ENCODE measurements at regions not wholly inside any gene's neighbourhood (a gene's known extent, or its start where the extent isn't known, plus 50 kb on each side); places are given as distances from the start of the nearest gene placed in this dataset.

- H3K79me2 ChIP-seq (ENCODE audit: control insufficient read depth, insufficient read depth, low read length) = no peaks in the 10 kb centered on the region
- H3K4me1 ChIP-seq (ENCODE audit: control insufficient read depth, extremely low read depth, insufficient read depth, low read length) = no peaks in the 10 kb centered on the region
- no peak overlapping the region for H3K9ac ChIP-seq (replicated peaks; ENCODE audit: extremely low read depth, insufficient read depth, low read length)
- no peaks in the 10 kb centered on the region for H3K9me3 ChIP-seq (replicated peaks; ENCODE audit: control insufficient read depth, insufficient read depth, low read length)
- FAIRE-seq (no peak), DNase-seq (ENCODE audit: low read depth, low spot score) (no peak)
- H3K27ac ChIP-seq (ENCODE audit: insufficient read depth, low read depth, low read length) = no peak overlapping the region
- POLR2A ChIA-PET = no interaction called here
- dilution Hi-C loops (cut with MboI; ENCODE audit: extremely low pct_ligation_motif_present, low sequenced_read_pairs) (no loop called here), intact Hi-C loops (cut with micrococcal nuclease) (no loop called here)
- H2AFZ ChIP-seq (ENCODE audit: low read depth, low read length) = no peak overlapping the region
- no peaks in the 10 kb centered on the region for H3K27me3 ChIP-seq (ENCODE audit: control insufficient read depth in 2 of 2, insufficient read depth in 2 of 2, low read length in 2 of 2)
- BruUV-seq (replicated peaks) = no TSS peak
- no peaks in the 10 kb centered on the region for H4K20me1 ChIP-seq (replicated peaks; ENCODE audit: control insufficient read depth, extremely low read depth, insufficient read depth, low read length)
- H3K9me1 ChIP-seq (replicated peaks; ENCODE audit: control insufficient read depth, extremely low read depth, insufficient read depth, low read length) = no peaks in the 10 kb centered on the region
- TF ChIP-seq POLR2AphosphoS5 (IDR thresholded peaks at IDR 0.05; ENCODE audit: insufficient read depth, low read depth, low read length) (no peak), MYC (IDR thresholded peaks at IDR 0.05; ENCODE audit: low read depth, low read length) (no peak), EZH2 (IDR thresholded peaks at IDR 0.05; ENCODE audit: borderline replicate concordance, low read depth, low read length, severe bottlenecking) (no peak), JUN (IDR thresholded peaks at IDR 0.05; ENCODE audit: borderline replicate concordance, insufficient read depth, insufficient read length, low read depth) (no peak), GATA2 (IDR thresholded peaks at IDR 0.05; ENCODE audit: insufficient read depth, insufficient read length, low read depth, low read length) (no peak), FOS (IDR thresholded peaks at IDR 0.05; ENCODE audit: borderline replicate concordance, insufficient read depth, low read length) (no peak), MAX (IDR thresholded peaks at IDR 0.05; ENCODE audit: insufficient read depth, insufficient read length) (no peak), POLR2A (IDR thresholded peaks at IDR 0.05; ENCODE audit: low read depth, low read length) (no peak), CTCF (IDR thresholded peaks at IDR 0.05; ENCODE audit: extremely low read depth in 1 of 2, insufficient read depth in 1 of 2, low read depth in 1 of 2, low read length in 2 of 2) (no peak)
- CTCF ChIA-PET = interaction anchor here (1.6 kb wide), 1 partner anchor 647 kb away, joined by 3 read pairs; no protein-coding TSS in a partner anchor
- no peak overlapping the region for H3K4me3 ChIP-seq (replicated peaks in 1 of 3; ENCODE audit: insufficient read depth in 1 of 3, low read depth in 1 of 3, low read length in 3 of 3)
- no peaks in the 10 kb centered on the region for H3K36me3 ChIP-seq (ENCODE audit: control insufficient read depth in 2 of 2, extremely low read depth in 1 of 2, insufficient read depth in 2 of 2, low read length in 2 of 2)
- H3K4me2 ChIP-seq (ENCODE audit: insufficient read depth, low read length) = no peak overlapping the region
These were observed 112.2 kb upstream of the ADRA1B start for GRCh38 chr5:159804121-159804520.
